HG03457 (cell line): ENCODE measurements at regions not wholly inside any gene's neighbourhood (a gene's known extent, or its start where the extent isn't known, plus 50 kb on each side); places are given as distances from the start of the nearest gene placed in this dataset.
A peak's percentile ranks its signal among the peaks of the same experiment; 100 is the strongest.
"Not testable (repeated sequence)": the region's sequence is repeated elsewhere in the genome, so short reads cannot be mapped to it uniquely, and the experiment has no call there.

Source experiments
- ATAC-seq: cut with Tn5 transposase; IDR thresholded peaks from one replicate; pipeline ENCODE4 v1.9.1; 2021; ENCODE audit warnings: moderate number of reproducible peaks; ENCODE audit not compliant: unreplicated experiment

DNA sequence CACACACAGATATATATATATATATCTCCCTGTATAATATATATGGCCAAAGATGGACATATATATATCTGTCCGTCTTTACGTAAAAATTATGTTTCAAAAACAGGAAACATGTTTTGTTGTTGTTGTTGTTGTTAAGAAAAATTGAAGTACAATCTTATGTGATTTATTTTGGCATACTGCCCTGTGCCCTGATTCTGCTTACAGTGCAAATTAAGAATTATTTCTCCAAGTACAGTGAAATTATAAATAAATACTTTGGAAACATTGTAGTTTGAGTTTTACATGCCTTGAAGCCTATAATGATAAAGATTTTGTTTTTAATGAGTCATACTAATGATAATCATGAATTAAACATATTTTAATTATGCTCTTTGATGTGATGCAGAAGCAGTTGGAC, 994.9 kb downstream of the DIPK2A start:
- no peak for ATAC-seq

- no peak for ATAC-seq
Observed at GRCh38 chr3:144968750-144969350, 997.2 kb downstream of the DIPK2A start.

DNA sequence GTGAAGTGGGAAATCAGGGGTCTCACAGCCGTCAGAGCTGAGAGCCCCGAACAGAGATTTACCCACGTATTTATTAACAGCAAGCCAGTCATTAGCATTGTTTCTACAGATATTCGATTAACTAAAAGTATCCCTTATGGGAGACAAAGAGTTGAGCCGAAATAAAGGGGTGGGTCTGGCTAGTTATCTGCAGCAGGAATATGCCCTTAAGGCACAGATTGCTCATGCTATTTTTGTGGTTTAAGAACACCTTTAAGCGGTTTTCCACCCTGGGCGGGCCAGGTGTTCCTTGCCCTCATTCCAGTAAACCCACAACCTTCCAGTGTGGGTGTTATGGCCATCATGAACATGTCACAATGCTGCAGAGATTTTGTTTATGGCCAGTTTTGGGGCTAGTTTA, 1012.9 kb downstream of the DIPK2A start:
- not testable (repeated sequence) for ATAC-seq

DNA sequence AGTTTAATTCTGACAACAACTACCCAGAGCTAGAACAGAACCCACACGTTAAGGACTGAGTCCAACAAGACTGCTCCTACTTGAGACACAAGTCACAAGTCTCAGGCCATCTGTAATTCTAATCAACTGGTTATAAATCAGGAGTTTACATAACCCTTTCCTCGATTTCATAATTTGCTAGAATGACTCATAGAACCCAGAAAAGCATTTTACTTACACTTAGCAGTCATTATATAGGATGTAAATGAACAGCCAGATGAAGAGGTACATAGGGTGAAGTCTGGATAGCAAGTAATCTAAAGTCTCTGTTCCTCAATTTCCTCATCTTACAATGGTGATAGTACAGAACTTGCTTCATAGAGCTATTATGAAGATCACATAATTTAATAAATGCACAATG, 1018.2 kb downstream of the DIPK2A start:
- ATAC-seq = no peak

- ATAC-seq = no peak
Observed at GRCh38 chr3:144995856-144996255, 1024.2 kb downstream of the DIPK2A start.

DNA sequence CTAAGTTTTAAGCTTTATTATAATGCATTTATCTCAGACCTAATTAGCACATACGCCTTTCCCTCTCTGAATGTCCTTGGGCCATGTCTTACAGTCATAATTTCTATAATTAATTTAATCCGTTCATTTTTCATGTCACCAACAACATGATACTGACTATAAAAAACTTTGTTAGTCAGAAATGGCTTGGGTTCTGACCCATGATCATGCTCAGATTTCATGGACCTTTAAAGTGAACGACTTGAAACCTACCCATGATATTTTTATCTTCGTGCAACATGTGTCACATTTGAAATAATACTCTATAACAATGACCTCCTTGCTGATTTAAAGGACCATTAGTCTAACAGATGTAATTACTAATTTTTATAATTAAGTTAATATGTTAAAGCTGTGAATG, 1033.8 kb downstream of the DIPK2A start:
- ATAC-seq = no peak

GRCh38 chr3:145006271-145006670, 1034.6 kb downstream of the DIPK2A start:
- no peak for ATAC-seq

DNA sequence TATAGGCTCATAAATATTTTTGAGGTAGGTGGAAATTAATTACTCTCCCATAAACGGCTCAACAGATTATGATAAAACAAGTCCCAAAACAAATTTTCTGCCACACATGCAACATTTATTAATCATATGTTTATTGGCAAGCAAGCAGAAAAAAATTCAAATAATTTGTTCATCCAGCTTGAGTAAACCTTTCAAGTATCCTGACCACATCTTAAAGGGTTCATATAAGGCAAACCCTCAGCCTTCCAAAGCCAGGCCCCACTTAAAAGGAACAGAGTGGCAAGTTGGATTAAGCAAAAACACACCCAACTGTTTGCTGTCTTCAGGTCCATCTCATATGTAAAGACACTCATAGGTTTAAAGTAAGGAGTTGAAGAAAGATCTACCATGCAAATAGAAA, 1042.3 kb downstream of the DIPK2A start:
- no peak for ATAC-seq

- ATAC-seq = no peak
Observed at GRCh38 chr3:145015253-145015652, 1043.6 kb downstream of the DIPK2A start.

GRCh38 chr3:145017959-145018358, 1046.3 kb downstream of the DIPK2A start:
- no peak for ATAC-seq

DNA sequence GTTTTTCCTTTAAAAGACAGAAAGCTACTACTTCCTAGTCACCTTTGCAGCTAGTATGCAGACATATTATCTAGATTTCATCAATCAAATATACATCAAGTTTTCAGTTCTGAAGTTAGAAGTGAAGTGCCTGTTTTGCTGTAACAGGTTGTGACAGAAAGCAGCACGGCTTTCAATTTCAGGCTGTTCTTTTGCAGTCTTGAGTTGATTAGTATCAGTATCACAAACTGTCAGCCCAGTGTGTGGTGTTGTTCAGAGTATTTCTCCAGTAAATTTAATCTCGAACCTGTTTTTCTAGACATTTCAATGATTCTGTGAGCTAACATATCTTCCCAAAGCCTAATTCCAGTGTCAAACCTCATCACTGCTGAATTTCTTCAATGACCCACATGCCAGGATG, 1050.8 kb downstream of the DIPK2A start:
- ATAC-seq = no peak

DNA sequence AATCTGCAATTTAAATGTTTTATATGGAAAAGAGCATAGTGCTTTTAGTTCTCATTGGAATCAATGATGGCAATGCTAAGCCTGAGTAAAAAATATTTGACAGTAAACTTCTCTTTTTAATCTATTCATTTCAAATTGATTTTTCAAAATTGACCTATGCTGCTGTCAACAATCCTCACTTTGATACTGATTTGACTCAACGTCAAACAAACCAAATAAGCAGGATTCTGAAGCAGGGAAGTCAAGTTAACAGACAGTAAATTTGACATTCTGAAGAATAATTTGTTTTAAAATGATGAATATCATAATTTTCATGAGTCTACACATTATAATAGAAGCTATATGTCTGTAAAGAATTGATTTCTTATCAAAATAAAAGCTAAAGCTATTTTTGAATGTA, 1053.1 kb downstream of the DIPK2A start:
- ATAC-seq = no peak

DNA sequence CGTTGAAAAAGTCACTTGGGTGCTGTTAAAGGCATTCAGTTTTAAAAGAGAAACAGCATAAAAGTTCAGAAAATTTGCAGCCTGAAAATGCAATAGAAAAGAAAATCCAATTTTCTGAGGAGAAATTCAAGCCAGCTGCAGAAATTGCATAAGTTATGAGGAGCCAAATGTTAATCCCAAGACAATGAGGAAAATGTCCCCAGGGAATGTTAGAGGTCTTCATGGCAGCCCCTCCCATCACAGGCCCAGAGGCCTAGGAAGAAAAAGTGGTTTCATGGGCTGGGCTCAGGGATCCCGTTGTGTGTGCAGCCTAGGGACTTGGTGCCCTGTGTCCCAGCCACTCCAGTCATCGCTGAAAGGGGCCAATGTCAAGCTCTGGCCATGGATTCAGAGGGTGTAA, 1055.6 kb downstream of the DIPK2A start:
- not testable (repeated sequence) for ATAC-seq

- no peak for ATAC-seq
Observed at GRCh38 chr3:145032791-145033190, 1061.2 kb downstream of the DIPK2A start.

GRCh38 chr3:145035682-145036081, 1064.1 kb downstream of the DIPK2A start:
- ATAC-seq = no peak

GRCh38 chr3:145054055-145054454, 1082.4 kb downstream of the DIPK2A start:
- ATAC-seq = not testable (repeated sequence)

DNA sequence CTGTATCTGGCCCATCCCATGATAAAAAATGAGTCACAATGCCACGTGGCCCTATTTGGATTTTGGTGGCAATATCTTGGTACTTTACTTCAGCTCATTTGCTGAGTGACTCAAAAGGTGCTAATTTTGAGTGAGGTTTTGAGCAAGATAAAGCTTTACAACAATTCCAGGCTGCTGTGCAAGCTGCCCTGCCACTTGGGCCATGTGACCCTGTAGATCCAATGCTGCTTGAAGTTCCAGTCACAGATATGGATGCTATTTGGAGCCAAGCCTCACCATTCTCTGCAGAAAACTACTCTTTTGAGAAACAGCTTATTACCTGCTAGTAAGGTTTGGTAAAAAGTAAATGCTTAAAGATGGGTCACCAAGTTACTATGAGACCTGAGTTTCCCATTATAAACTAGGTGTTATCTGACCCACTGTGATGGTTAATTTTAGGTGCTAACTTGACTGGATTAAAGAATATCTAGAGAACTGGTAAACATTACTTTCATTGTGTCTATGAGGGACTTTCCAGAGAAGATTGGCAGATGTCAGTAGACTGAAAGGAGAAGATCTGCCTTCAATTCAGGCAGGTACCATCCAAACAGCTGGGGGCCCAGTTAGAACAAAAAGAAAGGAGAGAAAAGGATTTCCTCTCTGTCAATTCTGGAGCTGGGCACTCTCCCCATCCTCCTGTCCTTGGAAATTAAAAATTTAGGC, 1083.9 kb downstream of the DIPK2A start:
- no peak for ATAC-seq

DNA sequence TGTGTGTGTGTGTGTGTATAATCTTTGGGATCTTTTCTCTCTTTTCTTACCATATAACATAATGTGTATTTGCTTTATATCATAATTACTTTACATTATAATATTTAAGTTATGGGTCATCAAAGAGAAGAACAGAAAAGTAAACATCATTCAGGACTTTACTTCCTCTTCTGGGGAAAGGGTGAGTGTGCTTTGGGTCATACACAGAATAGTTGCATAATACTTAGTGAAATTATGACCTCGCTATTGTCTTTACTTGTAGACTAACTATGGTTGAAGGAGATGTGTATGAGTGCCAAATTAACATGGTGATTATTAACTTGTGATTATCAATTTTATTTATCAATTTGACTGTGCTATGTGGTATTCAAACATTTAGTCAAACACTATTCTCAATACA, 1086.9 kb downstream of the DIPK2A start:
- ATAC-seq = no peak

DNA sequence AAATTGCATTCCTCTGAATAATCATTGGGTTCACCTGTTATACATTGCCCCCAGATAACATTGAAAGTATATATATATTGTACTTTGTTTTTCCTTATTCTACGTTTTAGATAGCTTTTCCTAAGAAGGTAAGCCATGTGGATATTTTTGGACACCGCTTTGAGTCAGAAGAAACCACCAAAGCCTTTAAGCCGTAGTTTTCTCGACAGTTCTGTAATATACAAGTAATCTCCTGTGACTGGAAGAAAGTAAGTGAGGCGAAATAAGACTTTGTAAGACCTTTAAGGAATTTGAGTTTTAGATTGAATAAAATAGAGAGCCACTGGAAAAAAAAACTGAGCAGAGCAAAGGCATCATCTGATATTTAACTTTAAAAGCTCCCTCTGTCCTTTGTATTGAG, 1092.0 kb downstream of the DIPK2A start:
- ATAC-seq = no peak

DNA sequence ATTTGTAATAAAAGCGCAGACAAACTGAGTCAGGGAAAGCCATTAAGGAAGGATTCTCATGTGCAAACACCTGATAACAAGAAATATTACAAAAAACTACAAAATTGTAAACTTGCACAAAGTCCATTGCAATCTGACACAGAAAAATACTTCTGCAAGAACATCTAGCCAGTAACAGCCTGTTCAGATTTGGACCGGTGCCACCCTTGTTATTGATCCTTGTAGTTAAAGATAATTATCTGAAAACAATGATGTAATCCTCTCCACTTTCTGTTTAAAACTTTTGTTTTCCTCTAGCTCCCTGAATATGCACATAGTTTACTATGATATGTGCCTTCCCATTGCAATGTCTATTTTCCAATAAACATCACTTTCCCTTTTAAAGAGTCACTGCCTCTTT, 1090.2 kb downstream of the PLOD2 start:
- no peak for ATAC-seq

DNA sequence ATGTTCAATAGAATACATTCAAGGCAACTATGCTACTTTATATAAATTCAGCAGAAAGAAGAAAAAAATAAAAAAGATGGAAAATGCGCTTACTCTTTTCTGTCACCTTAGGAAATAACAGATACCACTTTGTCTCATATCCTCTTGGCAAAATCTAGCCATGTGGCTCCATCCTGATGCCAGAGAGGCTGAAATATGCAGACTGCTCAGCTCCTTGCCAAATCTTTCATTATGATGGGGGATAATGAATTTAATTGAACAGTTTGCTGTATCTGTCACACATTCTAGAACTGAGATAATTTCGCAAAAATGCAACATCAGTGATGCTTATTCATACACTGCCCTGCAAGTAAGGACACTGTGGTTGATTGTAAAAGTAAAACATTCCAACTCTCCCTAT, 1081.5 kb downstream of the PLOD2 start:
- no peak for ATAC-seq

GRCh38 chr3:145087038-145087437, 1073.9 kb downstream of the PLOD2 start:
- no peak for ATAC-seq

DNA sequence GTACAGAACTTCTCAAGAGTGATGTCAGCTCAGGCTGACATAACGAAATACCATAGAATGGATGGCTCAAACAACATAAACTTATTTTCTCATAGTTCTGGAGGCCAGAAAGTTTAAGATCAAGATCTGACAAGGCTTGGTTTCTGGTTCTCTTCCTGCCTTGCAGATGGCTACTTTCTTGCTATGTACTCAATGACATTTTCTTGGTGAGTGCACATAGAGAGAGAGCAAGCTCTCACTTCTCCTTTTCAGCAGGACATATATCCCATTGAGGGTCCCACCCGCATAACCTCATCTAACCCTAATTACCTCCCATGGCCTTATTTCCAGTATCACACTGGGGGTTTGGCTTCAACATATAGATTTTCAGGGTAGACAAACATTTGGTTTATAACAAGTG, 1072.1 kb downstream of the PLOD2 start:
- ATAC-seq = peak; percentile 70
